PC-9 (cell line): ENCODE measurements at regions not wholly inside any gene's neighbourhood (a gene's known extent, or its start where the extent isn't known, plus 50 kb on each side); places are given as distances from the start of the nearest gene placed in this dataset.
"Not testable (repeated sequence)": the region's sequence is repeated elsewhere in the genome, so short reads cannot be mapped to it uniquely, and the experiment has no call there.

Source experiments
- BruUV-seq: library from RNA; stranded (reverse); fragments of 400-500 nt; replicated peaks from 2 replicates; lab custom pipeline; 2021; lab: Mats Ljungman, UMichigan
- CTCF ChIA-PET: fragments of 300-600 bp; sonication (Branson Sonifier 250); formaldehyde crosslinking; loops from one replicate; lab custom pipeline; 2022; ENCODE audit warnings: antibody characterized with exemption; lab: Charles Lee
- POLR2A ChIA-PET: fragments of 300-600 bp; sonication (Branson Sonifier 250); formaldehyde crosslinking; loops from one replicate; lab custom pipeline; 2022; ENCODE audit warnings: antibody characterized with exemption; ENCODE audit not compliant: unreplicated experiment; lab: Charles Lee
- DNase-seq, 2 experiments: peaks; one replicate each; pipeline versions ENCODE4 v3.0.0 to v3.0.0-alpha.2; 2015 to 2022; ENCODE audit warnings: mixed read lengths in 1 of 2
- H2AFZ ChIP-seq: fragments of 200-600 bp; sonication (generic); 2 replicates; pipeline ENCODE4 v1.8.1; 2017; ENCODE audit warnings: antibody characterized with exemption
- H3F3A ChIP-seq: fragments of 200-600 bp; sonication (generic); 2 replicates; pipeline ENCODE4 v1.8.1; 2017; ENCODE audit warnings: antibody characterized with exemption, mild to moderate bottlenecking, low read depth; ENCODE audit not compliant: insufficient read depth
- H3K27ac ChIP-seq: fragments of 200-600 bp; sonication (generic); 2 replicates; pipeline ENCODE4 v1.6.1; 2016; ENCODE audit warnings: mixed run types
- H3K27me3 ChIP-seq: fragments of 200-600 bp; sonication (generic); 2 replicates; pipeline ENCODE4 v1.6.1; 2016; ENCODE audit warnings: low read depth, mixed run types; ENCODE audit not compliant: insufficient read depth
- H3K36me3 ChIP-seq: fragments of 200-600 bp; sonication (generic); 2 replicates; pipeline ENCODE4 v1.6.1; 2016; ENCODE audit warnings: low read depth, mixed run types
- H3K4me1 ChIP-seq: fragments of 200-600 bp; sonication (generic); replicated peaks from 2 replicates; pipeline ENCODE4 v1.6.1; 2016; ENCODE audit warnings: mixed run types; ENCODE audit not compliant: insufficient read depth
- H3K4me2 ChIP-seq: fragments of 200-600 bp; sonication (generic); 2 replicates; pipeline ENCODE4 v1.6.1; 2017; ENCODE audit warnings: mixed run types
- H3K4me3 ChIP-seq: fragments of 200-600 bp; sonication (generic); 2 replicates; pipeline ENCODE4 v1.6.1; 2016; ENCODE audit warnings: mixed run types
- H3K79me2 ChIP-seq: fragments of 200-600 bp; sonication (generic); 2 replicates; pipeline ENCODE4 v1.6.1; 2017; ENCODE audit warnings: low read depth, mixed run types
- H3K9me2 ChIP-seq: fragments of 200-600 bp; sonication (generic); 2 replicates; pipeline ENCODE4 v1.8.1; 2017; ENCODE audit warnings: mild to moderate bottlenecking; ENCODE audit not compliant: insufficient read depth
- H3K9me3 ChIP-seq: fragments of 200-600 bp; sonication (generic); 2 replicates; pipeline ENCODE4 v1.8.1; 2016; ENCODE audit warnings: low read depth; ENCODE audit not compliant: insufficient read depth
- H4K20me1 ChIP-seq: fragments of 200-600 bp; sonication (generic); 2 replicates; pipeline ENCODE4 v1.8.1; 2017; ENCODE audit not compliant: insufficient read depth
- EZH2 ChIP-seq: fragments of 200-600 bp; sonication (generic); IDR thresholded peaks from 2 replicates; pipeline ENCODE4 v1.8.0; 2017; ENCODE audit warnings: antibody characterized with exemption, low read depth
- intact Hi-C: fragments of 100-400 bp; cut with micrococcal nuclease; formaldehyde crosslinking; loops from one replicate; pipeline ENCODE4 v1.10.0; 2022; ENCODE audit not compliant: unreplicated experiment
- TF ChIP-seq, protein P1 (sequence below): fragments of 200-600 bp; sonication (generic); conservative IDR thresholded peaks from 2 replicates; pipeline ENCODE4 v1.6.1; 2017; ENCODE audit warnings: mixed run types, antibody characterized with exemption, mild to moderate bottlenecking, moderate library complexity

DNA sequence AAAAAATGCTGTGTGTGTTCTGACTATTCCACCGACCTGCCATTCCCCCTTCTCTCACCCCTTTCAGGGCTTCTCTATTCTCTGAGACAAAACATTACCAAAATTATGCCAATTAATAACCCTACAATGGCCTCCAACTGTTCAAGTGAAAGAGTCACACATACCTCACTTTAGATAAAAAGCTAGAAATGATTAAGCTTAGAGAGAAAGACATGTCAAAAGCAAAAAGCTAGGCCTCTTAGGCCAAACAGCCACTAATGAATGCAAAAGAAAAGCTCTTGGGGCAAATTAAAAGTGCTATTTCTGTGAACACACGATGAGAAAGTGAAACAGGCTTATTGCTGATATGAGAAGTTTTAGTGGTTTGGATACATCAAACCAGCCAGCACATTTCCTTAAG is 279.6 kb upstream of the GRAMD2B start:
- CTCF ChIA-PET: no interaction called here
- H3K4me1 ChIP-seq: no peaks in the 10 kb centered on the region
- H2AFZ ChIP-seq: no peak overlapping the region
- no peaks in the 10 kb centered on the region for H3K27me3 ChIP-seq
- H3K9me2 ChIP-seq: no peaks in the 10 kb centered on the region; the same call in 1 of the 2 replicates
- H3K36me3 ChIP-seq: no peaks in the 10 kb centered on the region
- H3K79me2 ChIP-seq: no peaks in the 10 kb centered on the region
- intact Hi-C loops: no loop called here
- no peaks in the 10 kb centered on the region for H3F3A ChIP-seq
- POLR2A ChIA-PET: no interaction called here
- no TSS peak for BruUV-seq
- TF ChIP-seq, protein P1, sequence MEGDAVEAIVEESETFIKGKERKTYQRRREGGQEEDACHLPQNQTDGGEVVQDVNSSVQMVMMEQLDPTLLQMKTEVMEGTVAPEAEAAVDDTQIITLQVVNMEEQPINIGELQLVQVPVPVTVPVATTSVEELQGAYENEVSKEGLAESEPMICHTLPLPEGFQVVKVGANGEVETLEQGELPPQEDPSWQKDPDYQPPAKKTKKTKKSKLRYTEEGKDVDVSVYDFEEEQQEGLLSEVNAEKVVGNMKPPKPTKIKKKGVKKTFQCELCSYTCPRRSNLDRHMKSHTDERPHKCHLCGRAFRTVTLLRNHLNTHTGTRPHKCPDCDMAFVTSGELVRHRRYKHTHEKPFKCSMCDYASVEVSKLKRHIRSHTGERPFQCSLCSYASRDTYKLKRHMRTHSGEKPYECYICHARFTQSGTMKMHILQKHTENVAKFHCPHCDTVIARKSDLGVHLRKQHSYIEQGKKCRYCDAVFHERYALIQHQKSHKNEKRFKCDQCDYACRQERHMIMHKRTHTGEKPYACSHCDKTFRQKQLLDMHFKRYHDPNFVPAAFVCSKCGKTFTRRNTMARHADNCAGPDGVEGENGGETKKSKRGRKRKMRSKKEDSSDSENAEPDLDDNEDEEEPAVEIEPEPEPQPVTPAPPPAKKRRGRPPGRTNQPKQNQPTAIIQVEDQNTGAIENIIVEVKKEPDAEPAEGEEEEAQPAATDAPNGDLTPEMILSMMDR: no peak
- TF ChIP-seq EZH2: no peak
- H3K4me3 ChIP-seq: no peak overlapping the region
- H3K27ac ChIP-seq: no peak overlapping the region
- H3K4me2 ChIP-seq: no peak overlapping the region
- DNase-seq: no peak
- no peaks in the 10 kb centered on the region for H4K20me1 ChIP-seq
- no peaks in the 10 kb centered on the region for H3K9me3 ChIP-seq

DNA sequence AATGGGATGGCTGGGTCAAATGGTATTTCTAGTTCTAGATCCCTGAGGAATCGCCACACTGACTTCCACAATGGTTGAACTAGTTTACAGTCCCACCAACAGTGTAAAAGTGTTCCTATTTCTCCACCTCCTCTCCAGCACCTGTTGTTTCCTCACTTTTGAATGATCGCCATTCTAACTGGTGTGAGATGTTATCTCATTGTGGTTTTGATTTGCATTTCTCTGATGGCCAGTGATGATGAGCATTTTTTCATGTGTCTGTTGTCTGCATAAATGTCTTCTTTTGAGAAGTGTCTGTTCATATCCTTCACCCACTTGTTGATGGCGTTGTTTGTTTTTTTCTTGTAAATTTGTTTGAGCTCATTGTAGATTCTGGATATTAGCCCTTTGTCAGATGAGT is 272.9 kb upstream of the GRAMD2B start:
- H3K27ac ChIP-seq, H3K9me2 ChIP-seq, H3K9me3 ChIP-seq, H3K4me1 ChIP-seq, CTCF ChIA-PET, H3K79me2 ChIP-seq, H3F3A ChIP-seq, H3K27me3 ChIP-seq, intact Hi-C loops, H3K4me2 ChIP-seq, H3K4me3 ChIP-seq, POLR2A ChIA-PET, H2AFZ ChIP-seq, BruUV-seq, H4K20me1 ChIP-seq, DNase-seq, H3K36me3 ChIP-seq: not testable (repeated sequence)

DNA sequence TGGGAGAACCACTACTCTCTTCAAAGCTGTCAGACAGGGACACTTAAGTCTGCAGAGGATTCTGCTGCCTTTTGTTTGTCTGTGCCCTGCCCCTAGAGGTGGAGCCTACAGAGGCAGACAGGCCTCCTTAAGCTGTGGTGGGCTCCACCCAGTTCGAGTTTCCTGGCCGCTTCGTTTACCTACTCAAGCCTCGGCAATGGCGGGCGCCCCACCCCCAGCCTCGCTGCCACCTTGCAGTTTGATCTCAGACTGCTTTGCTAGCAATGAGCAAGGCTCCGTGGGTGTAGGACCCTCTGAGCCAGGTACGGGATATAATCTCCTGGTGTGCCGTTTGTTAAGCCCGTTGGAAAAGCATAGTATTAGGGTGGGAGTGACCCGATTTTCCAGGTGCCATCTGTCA is 267.9 kb upstream of the GRAMD2B start:
- not testable (repeated sequence) for H3K36me3 ChIP-seq

GRCh38 chr5:126166368-126166767 is 256.8 kb upstream of the GRAMD2B start:
- Histone ChIP-seq H4K20me1 (no peaks in the 10 kb centered on the region), H3K9me3 (peaks cover 13% of the 10 kb centered on the region; the same call in 1 of the 2 replicates), H3K9me2 (no peaks in the 10 kb centered on the region; the same call in 1 of the 2 replicates), H3K4me2 (no peak overlapping the region), H3K27ac (no peak overlapping the region), H2AFZ (no peak overlapping the region), H3K4me3 (no peak overlapping the region), H3K27me3 (no peaks in the 10 kb centered on the region), H3K36me3 (no peaks in the 10 kb centered on the region), H3K79me2 (no peaks in the 10 kb centered on the region), H3F3A (no peaks in the 10 kb centered on the region), H3K4me1 (no peaks in the 10 kb centered on the region)
- BruUV-seq: no TSS peak
- intact Hi-C loops: no loop called here
- no peak for DNase-seq
- TF ChIP-seq, protein P1: no peak
- TF ChIP-seq EZH2: no peak
- CTCF ChIA-PET: no interaction called here
- POLR2A ChIA-PET: no interaction called here

More for the DNA sequence above, 267.9 kb upstream of the GRAMD2B start:
- H3K9me2 ChIP-seq, H3K9me3 ChIP-seq, H3K4me1 ChIP-seq, H4K20me1 ChIP-seq, BruUV-seq, H3K27me3 ChIP-seq, CTCF ChIA-PET, H3F3A ChIP-seq, H3K27ac ChIP-seq, intact Hi-C loops, H2AFZ ChIP-seq, H3K79me2 ChIP-seq, POLR2A ChIA-PET, DNase-seq: not testable (repeated sequence)
- Histone ChIP-seq H3K4me2 (peak overlapping the region; percentile 48), H3K4me3 (peak overlapping the region; percentile 21; the same call in 1 of the 2 replicates)
